ENCODE measurements at regions not wholly inside any gene's neighbourhood (a gene's known extent, or its start where the extent isn't known, plus 50 kb on each side); places are given as distances from the start of the nearest gene placed in this dataset.

DNA sequence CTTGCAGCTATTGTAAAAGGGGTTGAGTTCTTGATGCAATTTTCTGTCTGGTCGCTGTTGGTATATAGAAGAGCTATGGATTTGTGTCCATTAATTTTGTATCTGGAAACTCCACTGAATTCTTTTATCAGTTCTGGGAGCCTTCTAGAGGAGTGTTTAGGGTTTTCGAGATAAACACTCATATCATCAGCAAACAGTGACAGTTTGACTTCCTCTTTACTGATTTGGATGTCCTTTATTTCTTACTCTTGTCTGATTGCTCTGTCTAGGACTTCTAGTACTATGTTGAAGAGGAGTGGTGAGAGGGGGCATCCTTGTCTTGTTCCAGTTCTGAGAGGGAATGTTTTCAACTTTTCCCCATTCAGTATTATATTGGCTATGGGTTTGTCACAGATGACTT lies 120.8 kb upstream of the SSTR4 start:
- H3K4me3 ChIP-seq (ENCODE audit: low read length in 3 of 3): no peak overlapping the region
- H3K4me1 ChIP-seq (ENCODE audit: control insufficient read depth in 3 of 3, insufficient read depth in 3 of 3, low read length in 3 of 3): no peaks in the 10 kb centered on the region
- no peaks in the 10 kb centered on the region for H3K27me3 ChIP-seq (ENCODE audit: control insufficient read depth in 3 of 3, insufficient read depth in 3 of 3, low read length in 3 of 3)
- H3K9me3 ChIP-seq (ENCODE audit: control insufficient read depth in 3 of 3, low read length in 3 of 3): no peaks in the 10 kb centered on the region
- no peak overlapping the region for H3K27ac ChIP-seq (ENCODE audit: low read depth, low read length)
- H3K9ac ChIP-seq (ENCODE audit: low read depth in 1 of 3, low read length in 3 of 3): no peak overlapping the region
- H3K36me3 ChIP-seq (ENCODE audit: control insufficient read depth in 3 of 3, insufficient read depth in 3 of 3, low read length in 3 of 3): no peaks in the 10 kb centered on the region

DNA sequence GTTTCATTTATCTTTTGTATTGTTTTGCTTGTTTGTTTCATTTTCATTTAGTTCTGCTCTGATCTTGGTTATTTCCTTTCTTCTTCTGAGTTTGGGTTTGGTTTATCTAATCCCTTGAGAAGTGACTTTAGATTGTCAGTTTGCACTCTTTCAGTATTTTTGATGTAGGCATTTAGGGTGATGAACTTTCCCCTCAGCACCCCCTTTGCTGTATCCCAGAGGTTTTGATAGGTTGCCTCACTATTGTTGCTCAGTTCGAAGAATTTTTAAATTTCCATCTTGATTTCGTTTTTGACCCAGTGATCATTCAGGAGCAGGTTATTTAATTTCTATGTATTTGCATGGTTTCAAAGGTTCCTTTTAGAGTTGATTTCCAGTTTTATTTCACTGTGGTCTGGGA lies 119.6 kb upstream of the SSTR4 start:
- H3K4me3 ChIP-seq (ENCODE audit: low read length in 3 of 3): no peak overlapping the region
- no peak overlapping the region for H3K27ac ChIP-seq (ENCODE audit: low read depth, low read length)
- H3K36me3 ChIP-seq (ENCODE audit: control insufficient read depth in 3 of 3, insufficient read depth in 3 of 3, low read length in 3 of 3): no peaks in the 10 kb centered on the region
- peaks cover 0 to 3% (median 0%) of the 10 kb centered on the region in 3 donors for H3K27me3 ChIP-seq (ENCODE audit: control insufficient read depth in 3 of 3, insufficient read depth in 3 of 3, low read length in 3 of 3)
- no peaks in the 10 kb centered on the region for H3K4me1 ChIP-seq (ENCODE audit: control insufficient read depth in 3 of 3, insufficient read depth in 3 of 3, low read length in 3 of 3)
- no peak overlapping the region for H3K9ac ChIP-seq (ENCODE audit: low read depth in 1 of 3, low read length in 3 of 3)
- H3K9me3 ChIP-seq (ENCODE audit: control insufficient read depth in 3 of 3, low read length in 3 of 3): no peaks in the 10 kb centered on the region

GRCh38 chr20:22916021-22916842 lies 118.9 kb upstream of the SSTR4 start:
- H3K27ac ChIP-seq (ENCODE audit: low read depth, low read length): no peak overlapping the region
- no peak overlapping the region for H3K9ac ChIP-seq (ENCODE audit: low read depth in 1 of 3, low read length in 3 of 3)
- no peak overlapping the region for H3K4me3 ChIP-seq (ENCODE audit: low read length in 3 of 3)
- no peaks in the 10 kb centered on the region for H3K9me3 ChIP-seq (ENCODE audit: control insufficient read depth in 3 of 3, low read length in 3 of 3)
- peaks cover 0 to 3% (median 3%) of the 10 kb centered on the region in 3 donors for H3K27me3 ChIP-seq (ENCODE audit: control insufficient read depth in 3 of 3, insufficient read depth in 3 of 3, low read length in 3 of 3)
- H3K36me3 ChIP-seq (ENCODE audit: control insufficient read depth in 3 of 3, insufficient read depth in 3 of 3, low read length in 3 of 3): no peaks in the 10 kb centered on the region
- no peaks in the 10 kb centered on the region for H3K4me1 ChIP-seq (ENCODE audit: control insufficient read depth in 3 of 3, insufficient read depth in 3 of 3, low read length in 3 of 3)

DNA sequence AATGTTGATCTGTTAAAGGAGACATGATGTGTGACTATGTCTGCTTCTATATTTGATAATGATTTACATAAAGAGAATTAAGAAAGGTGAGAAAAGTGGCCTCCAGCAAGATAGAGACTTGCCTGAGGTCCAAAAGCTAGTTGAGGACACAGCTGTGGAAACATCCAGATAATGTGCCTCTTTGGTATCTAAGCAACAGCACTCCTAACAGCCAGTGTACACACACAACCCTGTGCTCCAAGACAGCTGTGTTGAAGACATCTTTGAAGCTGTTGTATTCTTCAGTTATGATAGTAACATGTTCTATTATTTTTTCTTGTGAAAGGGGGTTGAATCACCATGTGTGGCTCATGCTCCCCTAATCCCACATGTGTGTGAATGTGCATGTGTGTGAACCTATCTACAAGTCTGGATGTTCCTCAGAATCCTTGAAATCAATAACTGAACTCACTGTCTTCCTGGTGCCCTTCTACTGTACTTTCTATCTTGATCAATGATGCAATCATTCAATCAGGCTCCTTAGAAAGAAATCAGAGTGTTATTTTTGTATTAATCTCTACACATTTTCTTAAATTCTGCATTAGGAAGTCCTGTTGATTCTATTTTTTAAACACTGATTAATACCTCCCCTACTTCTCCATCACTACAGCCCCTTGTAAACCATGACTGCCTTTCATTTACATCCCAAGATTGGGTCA lies 116.7 kb upstream of the SSTR4 start:
- no peak overlapping the region for H3K9ac ChIP-seq (ENCODE audit: low read depth in 1 of 3, low read length in 3 of 3)
- H3K4me3 ChIP-seq (ENCODE audit: low read length in 3 of 3): no peak overlapping the region
- peaks cover 0 to 3% (median 3%) of the 10 kb centered on the region in 3 donors for H3K27me3 ChIP-seq (ENCODE audit: control insufficient read depth in 3 of 3, insufficient read depth in 3 of 3, low read length in 3 of 3)
- H3K9me3 ChIP-seq (ENCODE audit: control insufficient read depth in 3 of 3, low read length in 3 of 3): no peaks in the 10 kb centered on the region
- H3K27ac ChIP-seq (ENCODE audit: low read depth, low read length): no peak overlapping the region
- H3K4me1 ChIP-seq (ENCODE audit: control insufficient read depth in 3 of 3, insufficient read depth in 3 of 3, low read length in 3 of 3): no peaks in the 10 kb centered on the region
- no peaks in the 10 kb centered on the region for H3K36me3 ChIP-seq (ENCODE audit: control insufficient read depth in 3 of 3, insufficient read depth in 3 of 3, low read length in 3 of 3)

- H3K9ac ChIP-seq (ENCODE audit: low read depth in 1 of 3, low read length in 3 of 3): no peak overlapping the region
These were observed 114.2 kb upstream of the SSTR4 start for GRCh38 chr20:22920898-22921297.

DNA sequence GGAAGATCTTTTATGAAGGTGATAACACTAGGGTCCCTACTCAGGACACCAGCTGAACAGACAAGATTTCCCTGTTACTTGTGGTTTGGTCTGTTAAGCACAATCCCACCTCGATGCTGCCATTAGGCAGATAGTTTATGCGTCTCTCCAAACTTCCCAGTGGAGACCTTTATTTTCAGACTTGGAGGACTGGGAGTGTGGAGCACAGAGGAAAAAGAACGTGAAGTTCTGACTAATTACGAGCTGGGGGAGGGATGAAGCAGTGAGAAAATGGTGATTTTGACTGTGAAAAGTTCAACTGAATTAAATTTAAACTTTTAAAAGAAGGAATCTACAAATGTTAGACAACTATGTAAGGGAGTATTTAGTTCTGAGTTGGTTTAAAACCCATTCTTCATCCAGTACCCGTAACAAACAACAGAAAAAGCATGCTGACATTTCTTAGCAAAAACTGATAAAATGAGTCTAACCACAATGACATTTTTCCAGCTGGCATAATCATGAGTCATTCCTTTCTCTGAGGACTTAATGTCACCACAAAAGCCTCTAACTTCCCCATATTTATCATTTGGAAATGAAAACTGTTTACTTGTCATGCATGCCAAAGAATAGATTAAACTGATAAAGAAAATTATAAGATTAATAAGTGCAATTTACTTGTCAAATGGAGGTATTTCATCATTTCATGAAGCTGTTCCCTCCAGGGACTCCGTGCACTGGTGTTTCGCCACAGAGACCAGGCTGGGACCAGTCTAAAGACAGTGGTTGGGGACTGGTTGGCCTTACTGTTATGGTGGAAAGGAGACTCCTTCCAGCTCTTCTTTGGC lies 113.3 kb upstream of the SSTR4 start:
- Histone ChIP-seq H3K36me3 (ENCODE audit: control insufficient read depth in 3 of 3, insufficient read depth in 3 of 3, low read length in 3 of 3) (no peaks in the 10 kb centered on the region), H3K27me3 (ENCODE audit: control insufficient read depth in 3 of 3, insufficient read depth in 3 of 3, low read length in 3 of 3) (peaks cover 0 to 3% (median 3%) of the 10 kb centered on the region in 3 donors), H3K9ac (ENCODE audit: low read depth in 1 of 3, low read length in 3 of 3) (no peak overlapping the region), H3K9me3 (ENCODE audit: control insufficient read depth in 3 of 3, low read length in 3 of 3) (no peaks in the 10 kb centered on the region), H3K4me1 (ENCODE audit: control insufficient read depth in 3 of 3, insufficient read depth in 3 of 3, low read length in 3 of 3) (no peaks in the 10 kb centered on the region), H3K4me3 (ENCODE audit: low read length in 3 of 3) (no peak overlapping the region), H3K27ac (ENCODE audit: low read depth, low read length) (no peak overlapping the region)

More at GRCh38 chr20:22920898-22921297, 114.2 kb upstream of the SSTR4 start:
- Histone ChIP-seq H3K36me3 (ENCODE audit: control insufficient read depth in 3 of 3, insufficient read depth in 3 of 3, low read length in 3 of 3) (no peaks in the 10 kb centered on the region), H3K4me3 (ENCODE audit: low read length in 3 of 3) (no peak overlapping the region), H3K27ac (ENCODE audit: low read depth, low read length) (no peak overlapping the region), H3K9me3 (ENCODE audit: control insufficient read depth in 3 of 3, low read length in 3 of 3) (no peaks in the 10 kb centered on the region), H3K27me3 (ENCODE audit: control insufficient read depth in 3 of 3, insufficient read depth in 3 of 3, low read length in 3 of 3) (peaks cover 0 to 3% (median 3%) of the 10 kb centered on the region in 3 donors), H3K4me1 (ENCODE audit: control insufficient read depth in 3 of 3, insufficient read depth in 3 of 3, low read length in 3 of 3) (no peaks in the 10 kb centered on the region)

DNA sequence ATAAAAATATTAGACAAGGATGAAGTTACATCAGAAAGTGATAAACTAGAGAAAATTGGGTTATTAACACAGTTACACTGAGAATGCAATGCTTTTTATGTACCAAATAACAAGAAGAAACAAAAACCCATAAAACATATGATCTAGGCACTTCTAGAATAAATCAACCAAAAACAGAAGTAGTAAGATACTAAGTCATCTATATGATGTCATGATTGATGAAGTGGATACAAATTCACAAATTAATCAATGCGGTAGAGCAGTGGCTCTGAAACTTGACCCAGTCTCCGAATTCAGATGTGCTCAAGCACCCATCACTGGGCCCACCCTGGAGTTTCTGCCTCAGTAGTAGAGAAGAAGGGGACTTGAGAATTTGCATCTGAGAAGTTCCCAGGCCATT lies 112.1 kb upstream of the SSTR4 start:
- no peak overlapping the region for H3K27ac ChIP-seq (ENCODE audit: low read depth, low read length)
- no peaks in the 10 kb centered on the region for H3K9me3 ChIP-seq (ENCODE audit: control insufficient read depth in 3 of 3, low read length in 3 of 3)
- H3K4me3 ChIP-seq (ENCODE audit: low read length in 3 of 3): no peak overlapping the region
- no peaks in the 10 kb centered on the region for H3K4me1 ChIP-seq (ENCODE audit: control insufficient read depth in 3 of 3, insufficient read depth in 3 of 3, low read length in 3 of 3)
- no peak overlapping the region for H3K9ac ChIP-seq (ENCODE audit: low read depth in 1 of 3, low read length in 3 of 3)
- no peaks in the 10 kb centered on the region for H3K36me3 ChIP-seq (ENCODE audit: control insufficient read depth in 3 of 3, insufficient read depth in 3 of 3, low read length in 3 of 3)
- peaks cover 0 to 3% (median 3%) of the 10 kb centered on the region in 3 donors for H3K27me3 ChIP-seq (ENCODE audit: control insufficient read depth in 3 of 3, insufficient read depth in 3 of 3, low read length in 3 of 3)

DNA sequence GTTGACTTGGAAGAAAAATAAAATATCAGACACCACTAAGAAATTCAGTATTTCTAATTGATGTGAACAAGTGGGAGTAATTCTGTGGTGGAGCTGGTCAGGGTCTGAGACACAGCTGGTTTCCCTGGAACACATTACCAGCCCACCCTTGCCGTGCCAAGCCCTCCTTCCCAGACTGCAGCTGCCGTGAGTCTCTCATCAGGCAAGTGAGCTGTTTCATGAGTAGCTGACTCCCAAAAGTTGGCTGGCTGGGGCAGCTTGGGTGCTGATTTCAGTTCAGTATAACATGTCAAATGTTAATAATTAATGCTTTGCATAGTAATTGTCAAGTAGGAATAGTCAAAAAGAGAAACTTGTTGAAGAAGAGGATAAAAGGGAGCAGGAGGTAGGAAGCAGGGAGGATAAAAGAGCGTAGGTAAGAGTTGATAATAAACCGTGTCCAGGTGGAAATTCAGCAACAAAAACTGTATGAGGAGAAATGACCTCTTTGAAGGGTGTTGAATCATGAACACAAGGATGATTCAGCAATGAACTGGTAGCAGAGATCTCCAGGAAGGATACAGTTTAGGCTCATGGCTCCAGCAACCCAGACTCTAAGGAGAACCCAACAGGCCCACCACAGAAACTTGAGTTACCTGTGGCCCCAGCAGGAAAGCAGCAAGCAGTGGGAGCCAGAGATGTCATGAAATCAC lies 110.9 kb upstream of the SSTR4 start:
- H3K4me1 ChIP-seq (ENCODE audit: control insufficient read depth in 3 of 3, insufficient read depth in 3 of 3, low read length in 3 of 3): no peaks in the 10 kb centered on the region
- H3K9ac ChIP-seq (ENCODE audit: low read depth in 1 of 3, low read length in 3 of 3): no peak overlapping the region
- H3K4me3 ChIP-seq (ENCODE audit: low read length in 3 of 3): no peak overlapping the region
- H3K27me3 ChIP-seq (ENCODE audit: control insufficient read depth in 3 of 3, insufficient read depth in 3 of 3, low read length in 3 of 3): peaks cover 0 to 3% (median 3%) of the 10 kb centered on the region in 3 donors
- no peaks in the 10 kb centered on the region for H3K9me3 ChIP-seq (ENCODE audit: control insufficient read depth in 3 of 3, low read length in 3 of 3)
- H3K36me3 ChIP-seq (ENCODE audit: control insufficient read depth in 3 of 3, insufficient read depth in 3 of 3, low read length in 3 of 3): no peaks in the 10 kb centered on the region
- H3K27ac ChIP-seq (ENCODE audit: low read depth, low read length): no peak overlapping the region

DNA sequence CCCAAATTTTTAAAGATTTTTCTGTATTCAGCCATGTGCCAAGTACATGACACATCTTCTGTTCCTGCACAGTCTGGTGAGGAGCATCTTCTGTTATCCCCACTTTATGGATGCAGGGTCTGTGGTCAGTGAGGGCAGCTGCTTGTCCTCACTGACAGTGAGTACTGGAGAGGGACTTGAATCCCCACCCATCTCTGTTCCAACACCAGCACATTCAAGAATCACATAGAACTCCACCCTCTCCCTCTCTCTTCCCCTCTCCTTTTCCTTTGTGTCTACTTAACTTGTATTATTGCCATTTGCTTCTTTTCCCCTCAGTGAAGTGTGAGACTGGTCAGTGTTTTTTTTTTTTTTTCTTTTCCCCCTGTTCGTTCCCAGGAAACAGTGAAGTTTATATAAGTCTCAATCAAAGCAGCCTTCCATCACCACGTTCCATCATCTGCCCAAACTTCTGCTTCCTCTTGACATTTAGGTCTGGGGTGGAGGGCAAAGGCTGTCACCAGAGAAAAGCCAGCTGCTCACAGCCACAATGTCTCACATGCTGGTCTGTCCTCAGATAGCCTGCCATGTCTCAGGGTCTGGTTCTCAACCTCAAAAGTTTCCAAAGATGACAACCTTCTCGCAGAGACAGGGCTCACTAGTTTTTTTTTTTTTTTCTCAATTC lies 110.0 kb upstream of the SSTR4 start:
- no peak overlapping the region for H3K27ac ChIP-seq (ENCODE audit: low read depth, low read length)
- no peaks in the 10 kb centered on the region for H3K9me3 ChIP-seq (ENCODE audit: control insufficient read depth in 3 of 3, low read length in 3 of 3)
- no peaks in the 10 kb centered on the region for H3K36me3 ChIP-seq (ENCODE audit: control insufficient read depth in 3 of 3, insufficient read depth in 3 of 3, low read length in 3 of 3)
- H3K4me3 ChIP-seq (ENCODE audit: low read length in 3 of 3): no peak overlapping the region
- H3K9ac ChIP-seq (ENCODE audit: low read depth in 1 of 3, low read length in 3 of 3): no peak overlapping the region
- no peaks in the 10 kb centered on the region for H3K4me1 ChIP-seq (ENCODE audit: control insufficient read depth in 3 of 3, insufficient read depth in 3 of 3, low read length in 3 of 3)
- H3K27me3 ChIP-seq (ENCODE audit: control insufficient read depth in 3 of 3, insufficient read depth in 3 of 3, low read length in 3 of 3): peaks cover 0 to 3% (median 0%) of the 10 kb centered on the region in 3 donors

Measured in skeletal muscle tissue (tissue), 3 donors.